ENCODE measurements at regions not wholly inside any gene's neighbourhood (a gene's known extent, or its start where the extent isn't known, plus 50 kb on each side); places are given as distances from the start of the nearest gene placed in this dataset.
A peak's percentile ranks its signal among the peaks of the same experiment; 100 is the strongest.

- no peak for DNase-seq
These were observed 1106.8 kb downstream of the IGSF11 start for GRCh38 chr3:117927825-117928224.

- DNase-seq: no peak
These were observed 1105.8 kb downstream of the IGSF11 start for GRCh38 chr3:117928836-117929235.

- no peak for DNase-seq
These were observed 1102.2 kb downstream of the IGSF11 start for GRCh38 chr3:117932441-117932840.

GRCh38 chr3:117936159-117936558 lies 1098.5 kb downstream of the IGSF11 start:
- no peak for DNase-seq

GRCh38 chr3:117938974-117939373 lies 1095.7 kb downstream of the IGSF11 start:
- DNase-seq: no peak

- no peak for DNase-seq
These were observed 1095.1 kb downstream of the IGSF11 start for GRCh38 chr3:117939425-117940027.

- DNase-seq: no peak
These were observed 1093.6 kb downstream of the IGSF11 start for GRCh38 chr3:117941015-117941414.

GRCh38 chr3:117941756-117942155 lies 1092.9 kb downstream of the IGSF11 start:
- no peak for DNase-seq

- no peak for DNase-seq
These were observed 1080.5 kb downstream of the IGSF11 start for GRCh38 chr3:117954131-117954530.

- peak; percentile 64 for DNase-seq
These were observed 1079.5 kb downstream of the IGSF11 start for GRCh38 chr3:117955196-117955595.

- DNase-seq: no peak
These were observed 1076.6 kb downstream of the IGSF11 start for GRCh38 chr3:117958027-117958426.

GRCh38 chr3:117962750-117963149 lies 1071.9 kb downstream of the IGSF11 start:
- DNase-seq: no peak

GRCh38 chr3:117963858-117964257 lies 1070.8 kb downstream of the IGSF11 start:
- DNase-seq: no peak

GRCh38 chr3:117964814-117965213 lies 1069.8 kb downstream of the IGSF11 start:
- no peak for DNase-seq

GRCh38 chr3:117977504-117978228 lies 1057.0 kb downstream of the IGSF11 start:
- DNase-seq: no peak

GRCh38 chr3:117979466-117979865 lies 1055.2 kb downstream of the IGSF11 start:
- no peak for DNase-seq

GRCh38 chr3:117987256-117987655 lies 1047.4 kb downstream of the IGSF11 start:
- no peak for DNase-seq

- no peak for DNase-seq
These were observed 1044.7 kb downstream of the IGSF11 start for GRCh38 chr3:117989982-117990381.

GRCh38 chr3:117990627-117991026 lies 1044.0 kb downstream of the IGSF11 start:
- no peak for DNase-seq

- DNase-seq: peak; percentile 19
These were observed 1038.7 kb downstream of the IGSF11 start for GRCh38 chr3:117995842-117996437.

GRCh38 chr3:117997201-117998049 lies 1037.2 kb downstream of the IGSF11 start:
- peak; percentile 96 for DNase-seq

GRCh38 chr3:117998071-117998470 lies 1036.6 kb downstream of the IGSF11 start:
- DNase-seq: no peak

- DNase-seq: no peak
These were observed 1034.4 kb downstream of the IGSF11 start for GRCh38 chr3:118000219-118000618.
